HPDE6-E6E7 (cell line): ENCODE measurements at regions not wholly inside any gene's neighbourhood (a gene's known extent, or its start where the extent isn't known, plus 50 kb on each side); places are given as distances from the start of the nearest gene placed in this dataset.
A peak's percentile ranks its signal among the peaks of the same experiment; 100 is the strongest.

Experiments
- DNase-seq: peaks from one replicate; pipeline ENCODE4 v3.0.0; 2011; ENCODE audit warnings: missing footprints; ENCODE audit errors: extremely low spot score

DNA sequence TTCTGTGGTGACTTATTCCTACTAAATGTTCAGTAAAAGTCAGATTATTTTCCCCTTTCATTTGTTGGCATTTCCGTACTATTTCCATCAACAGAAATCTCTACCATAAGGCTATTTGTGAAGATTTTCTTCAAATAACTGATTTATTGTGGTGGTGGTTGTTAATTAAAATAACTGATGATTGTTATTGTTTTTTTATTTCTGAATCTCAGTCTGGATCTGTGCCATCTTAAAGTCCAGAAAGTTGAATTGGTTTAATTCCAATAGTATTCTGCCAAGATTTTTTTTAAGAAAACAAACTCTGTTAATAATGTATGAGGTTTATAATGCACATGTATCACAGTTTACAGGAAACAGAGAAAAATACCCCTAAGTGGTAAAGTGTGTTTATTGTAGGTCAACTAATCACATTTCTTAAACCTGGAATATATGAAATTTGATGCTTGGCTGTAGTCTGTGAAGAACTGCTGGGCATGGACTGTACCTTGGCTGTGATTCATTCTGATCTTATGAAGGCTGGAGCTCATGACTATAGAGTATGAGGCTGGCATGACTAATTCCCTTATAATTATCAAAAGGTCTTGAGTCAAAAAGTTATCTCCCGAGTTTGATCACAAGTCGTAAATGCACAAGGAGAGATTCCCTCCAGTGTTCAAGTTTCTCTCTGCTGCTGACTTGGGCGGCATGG lies 134.2 kb upstream of the RND3 start:
- DNase-seq, result peak; percentile 73

- DNase-seq, result no peak
Measured at GRCh38 chr2:150620855-150621254, 133.4 kb upstream of the RND3 start.

GRCh38 chr2:150620416-150620815 lies 132.9 kb upstream of the RND3 start:
- DNase-seq, result no peak

DNA sequence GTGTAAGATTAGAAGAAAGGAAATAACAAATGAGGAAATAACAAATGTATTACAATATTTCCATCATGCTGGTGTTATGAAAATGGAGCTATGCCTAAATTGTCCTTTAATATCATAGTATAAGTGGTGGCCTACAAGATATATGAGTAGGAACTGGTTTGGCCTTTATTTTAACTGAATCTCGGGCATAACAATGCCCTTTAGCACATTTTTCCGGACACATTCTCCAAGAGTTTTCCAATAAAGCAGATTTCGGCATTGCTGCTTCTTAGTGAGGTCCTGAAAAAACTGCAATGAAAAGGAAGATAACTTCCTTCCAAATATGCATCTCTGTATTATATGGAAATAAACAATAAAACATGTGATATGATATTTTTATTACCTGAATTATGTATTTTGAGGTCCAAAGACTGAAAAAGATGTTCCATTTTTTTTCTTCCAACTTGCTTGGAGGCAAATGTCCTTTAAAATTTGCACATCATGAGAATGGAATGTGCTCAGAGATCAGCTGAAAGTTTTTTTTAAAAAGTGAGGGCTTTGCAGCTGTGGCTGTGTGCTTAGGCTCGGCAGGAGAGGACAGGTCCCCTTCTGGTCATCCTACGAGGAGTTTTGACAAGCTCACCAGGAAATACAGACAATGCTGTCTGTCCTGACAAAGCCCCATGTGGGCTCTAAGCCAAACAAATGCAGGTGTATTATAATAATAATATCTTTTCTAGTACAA lies 132.3 kb upstream of the RND3 start:
- DNase-seq, result no peak

- no peak for DNase-seq
Measured at GRCh38 chr2:150618245-150618895, 130.9 kb upstream of the RND3 start.

GRCh38 chr2:150617351-150617978 lies 130.0 kb upstream of the RND3 start:
- DNase-seq, result no peak

- no peak for DNase-seq
Measured at GRCh38 chr2:150612957-150613710, 125.7 kb upstream of the RND3 start.

GRCh38 chr2:150610670-150611279 lies 123.3 kb upstream of the RND3 start:
- DNase-seq, result peak; percentile 57

DNA sequence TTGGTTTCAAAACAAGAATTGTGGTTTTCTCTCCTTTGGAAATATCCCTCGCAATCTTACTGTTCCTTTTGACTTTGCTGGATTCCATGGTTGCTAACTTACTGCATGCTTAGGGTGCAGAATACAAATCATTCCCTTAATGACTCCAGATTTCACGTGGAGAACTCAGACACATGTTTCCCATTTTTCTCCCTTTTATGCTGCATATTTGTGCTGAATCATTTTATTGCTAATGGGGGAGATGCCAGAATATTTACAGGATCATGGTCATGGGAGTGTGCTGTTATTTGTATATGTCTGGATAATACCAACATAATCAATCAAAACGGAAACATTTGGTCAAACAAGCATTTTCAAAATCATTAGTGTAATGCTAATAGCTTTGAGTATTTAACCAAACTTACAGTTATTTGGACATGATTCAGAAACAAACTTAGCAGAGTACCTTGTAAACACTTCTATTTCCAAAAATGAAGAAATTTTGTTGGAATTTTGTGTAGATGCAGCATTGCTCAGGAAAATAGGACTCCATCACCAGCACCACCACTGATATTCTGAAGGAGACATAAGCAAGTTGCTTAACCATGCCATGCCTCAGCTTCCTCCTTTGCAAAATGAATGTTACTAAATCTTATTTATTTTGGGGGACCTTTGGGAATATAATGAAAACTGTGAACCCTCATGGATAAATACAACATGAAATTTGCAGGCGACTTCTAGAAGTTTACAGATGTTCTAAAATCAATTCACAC lies 122.5 kb upstream of the RND3 start:
- no peak for DNase-seq

GRCh38 chr2:150608341-150608740 lies 120.9 kb upstream of the RND3 start:
- DNase-seq, result no peak

GRCh38 chr2:150607390-150607811 lies 119.9 kb upstream of the RND3 start:
- DNase-seq, result no peak

- no peak for DNase-seq
Measured at GRCh38 chr2:150606380-150607060, 119.1 kb upstream of the RND3 start.

GRCh38 chr2:150605664-150606063 lies 118.2 kb upstream of the RND3 start:
- no peak for DNase-seq

GRCh38 chr2:150601280-150602038 lies 114.0 kb upstream of the RND3 start:
- no peak for DNase-seq

GRCh38 chr2:150599889-150600288 lies 112.4 kb upstream of the RND3 start:
- no peak for DNase-seq

DNA sequence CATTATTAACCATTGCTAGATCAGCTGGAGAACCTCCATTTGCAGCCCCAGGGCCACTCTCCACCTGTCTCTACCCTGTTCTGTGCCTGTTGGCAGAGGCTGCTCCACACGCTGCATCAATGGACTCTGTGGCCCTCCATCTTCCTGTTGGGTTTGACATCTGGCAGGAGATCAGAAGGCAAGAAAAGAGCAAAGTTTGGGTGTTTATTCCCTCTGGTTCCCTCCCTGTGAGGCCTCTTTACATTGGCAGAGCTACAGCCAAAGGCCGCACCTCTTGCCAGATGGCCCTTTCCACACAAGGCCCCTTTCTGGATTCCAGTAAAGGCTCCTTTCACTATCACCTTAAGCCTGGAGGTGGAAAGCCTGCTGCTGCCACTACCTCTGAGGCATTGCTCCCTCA lies 110.9 kb upstream of the RND3 start:
- DNase-seq, result no peak

DNA sequence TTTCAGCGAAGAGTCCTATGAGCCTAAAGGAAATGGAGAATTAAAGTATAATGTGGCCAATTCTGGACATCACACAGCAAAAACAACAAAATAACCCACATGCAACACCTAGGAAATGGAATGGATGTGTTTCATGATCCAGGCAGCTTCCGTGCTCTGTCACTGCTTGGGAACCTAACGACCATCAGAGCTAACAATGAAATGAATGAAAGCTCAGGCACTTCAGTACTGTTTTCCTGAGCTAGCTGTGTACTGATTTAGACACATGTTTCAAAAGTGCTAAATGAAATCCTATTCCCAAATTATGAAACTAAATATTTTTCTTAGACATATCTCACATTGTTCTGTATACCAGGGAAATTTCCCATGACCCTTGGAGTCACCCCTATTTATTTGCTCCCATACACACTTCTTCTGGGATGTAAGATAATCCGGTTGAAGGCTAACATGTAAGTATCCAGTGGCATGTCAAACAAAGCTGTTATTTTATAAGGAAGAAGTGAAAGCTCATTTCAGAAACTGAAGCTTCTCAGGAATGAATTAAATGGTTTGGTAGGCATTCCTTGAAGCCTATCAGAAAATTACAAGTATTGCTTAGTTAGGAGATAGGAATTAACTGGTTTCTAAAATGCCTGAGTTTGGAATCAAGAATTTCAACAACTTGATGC lies 108.5 kb upstream of the RND3 start:
- DNase-seq, result no peak

GRCh38 chr2:150594299-150594698 lies 106.8 kb upstream of the RND3 start:
- DNase-seq, result no peak
